IPS-18a (cell line): ENCODE measurements at regions not wholly inside any gene's neighbourhood (a gene's known extent, or its start where the extent isn't known, plus 50 kb on each side); places are given as distances from the start of the nearest gene placed in this dataset.

Experiments used
- H3K27ac ChIP-seq: one replicate; pipeline ENCODE4 v1.5.1; 2013; ENCODE audit warnings: low read length
- H3K27me3 ChIP-seq: one replicate; pipeline ENCODE4 v1.6.1; 2013; ENCODE audit warnings: mild to moderate bottlenecking, low read length; ENCODE audit not compliant: control insufficient read depth, insufficient read depth
- H3K36me3 ChIP-seq: one replicate; pipeline ENCODE4 v1.6.1; 2013; ENCODE audit warnings: low read depth, low read length; ENCODE audit not compliant: control insufficient read depth
- H3K4me1 ChIP-seq: one replicate; pipeline ENCODE4 v1.6.1; 2013; ENCODE audit warnings: low read depth, low read length; ENCODE audit not compliant: control insufficient read depth
- H3K4me3 ChIP-seq: one replicate; pipeline ENCODE4 v1.5.1; 2013; ENCODE audit warnings: low read length
- H3K9ac ChIP-seq: one replicate; pipeline ENCODE4 v1.6.1; 2013; ENCODE audit warnings: mild to moderate bottlenecking, low read length, moderate library complexity
- H3K9me3 ChIP-seq: one replicate; pipeline ENCODE4 v1.6.1; 2013; ENCODE audit warnings: low read depth, low read length; ENCODE audit not compliant: control insufficient read depth

DNA sequence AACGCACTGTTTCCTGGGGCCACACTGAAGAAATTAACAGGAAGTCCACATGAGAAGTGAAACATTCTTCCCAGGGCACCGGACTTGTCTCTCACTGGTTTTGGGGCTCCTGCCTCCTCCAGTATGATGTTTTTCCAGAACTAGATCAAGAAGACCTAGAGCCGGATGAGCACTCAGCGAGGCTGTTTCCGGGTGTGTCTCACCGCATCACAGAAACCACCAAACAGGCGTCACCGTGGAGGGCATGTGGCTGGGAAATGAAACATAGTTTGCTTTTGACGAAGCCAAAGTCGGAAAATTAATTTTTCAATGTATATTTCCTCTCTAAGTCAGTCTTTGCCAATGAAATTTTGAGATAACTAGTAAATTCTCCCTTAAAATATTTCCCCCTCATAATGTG lies 314.0 kb upstream of the SALL3 start:
- Histone ChIP-seq H3K4me3 (no peak overlapping the region), H3K27ac (no peak overlapping the region), H3K36me3 (no peaks in the 10 kb centered on the region), H3K9ac (no peak overlapping the region), H3K9me3 (no peaks in the 10 kb centered on the region), H3K27me3 (no peaks in the 10 kb centered on the region), H3K4me1 (peaks cover 4% of the 10 kb centered on the region)

DNA sequence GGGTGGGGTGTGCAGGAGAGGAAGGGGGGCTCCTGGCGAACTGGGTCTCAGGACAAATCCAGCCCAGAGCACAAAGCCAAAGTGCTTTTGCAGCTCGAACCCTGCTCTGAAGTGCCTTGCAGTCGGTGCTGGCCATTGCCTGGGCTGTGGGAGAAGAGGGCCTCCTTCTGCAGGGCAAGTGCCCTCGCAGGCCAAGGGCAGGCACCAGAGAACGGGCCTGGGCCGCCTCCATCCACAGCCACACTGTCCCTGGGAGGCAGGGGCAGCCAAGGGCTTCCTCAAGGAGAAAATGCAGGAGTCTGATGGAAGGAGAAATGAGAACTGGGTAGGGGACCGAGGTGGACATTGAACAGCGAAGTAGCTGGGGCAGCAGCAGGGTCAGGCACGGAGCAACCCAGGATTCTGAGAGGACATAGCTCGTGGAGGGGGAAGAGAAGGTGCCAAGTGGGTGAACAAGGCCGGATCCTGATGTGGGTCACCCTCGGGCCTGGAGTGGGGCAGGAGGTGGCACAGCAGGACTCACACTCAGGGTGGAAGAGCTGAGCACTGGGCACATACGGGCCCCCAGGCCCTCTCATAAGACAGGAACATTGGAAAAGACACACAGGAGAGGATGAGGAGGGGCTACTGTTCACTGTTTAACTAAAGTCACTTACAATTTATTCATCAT lies 312.8 kb upstream of the SALL3 start:
- H3K9me3 ChIP-seq = no peaks in the 10 kb centered on the region
- no peak overlapping the region for H3K27ac ChIP-seq
- H3K9ac ChIP-seq = no peak overlapping the region
- no peak overlapping the region for H3K4me3 ChIP-seq
- H3K36me3 ChIP-seq = no peaks in the 10 kb centered on the region
- no peaks in the 10 kb centered on the region for H3K27me3 ChIP-seq
- H3K4me1 ChIP-seq = peaks cover 4% of the 10 kb centered on the region

DNA sequence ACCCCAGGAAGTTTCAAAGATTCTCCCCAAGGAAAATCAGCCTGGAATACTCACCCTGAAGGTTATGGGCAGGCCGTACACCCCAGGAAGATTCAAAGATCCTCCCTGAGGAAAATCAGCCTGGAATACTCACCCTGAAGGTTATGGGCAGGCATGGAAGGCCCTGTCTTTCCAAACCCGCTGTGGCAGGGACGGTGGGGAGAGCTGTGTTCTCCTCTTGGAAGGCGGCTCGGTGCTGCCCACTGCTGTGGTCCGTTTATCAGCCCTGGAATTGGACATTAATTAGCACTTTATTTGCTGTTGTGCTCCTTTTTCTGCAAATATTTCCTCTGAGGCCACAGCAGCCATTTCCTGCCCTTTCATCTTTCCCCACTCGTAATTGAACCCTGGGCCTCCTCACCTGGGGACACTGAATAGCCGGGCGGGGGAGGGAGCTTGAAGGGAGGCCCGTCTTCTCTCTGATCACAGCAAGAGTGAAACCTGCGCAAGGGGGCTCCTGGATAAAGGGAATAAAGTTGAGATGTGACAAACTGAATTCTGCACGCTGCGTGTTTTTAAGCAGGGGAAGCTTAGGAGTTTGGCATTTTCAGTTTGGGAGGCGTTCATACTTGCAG lies 308.7 kb upstream of the SALL3 start:
- Histone ChIP-seq H3K9me3 (no peaks in the 10 kb centered on the region), H3K36me3 (no peaks in the 10 kb centered on the region), H3K9ac (no peak overlapping the region), H3K4me1 (peaks cover 4% of the 10 kb centered on the region), H3K27ac (no peak overlapping the region), H3K4me3 (no peak overlapping the region), H3K27me3 (no peaks in the 10 kb centered on the region)

DNA sequence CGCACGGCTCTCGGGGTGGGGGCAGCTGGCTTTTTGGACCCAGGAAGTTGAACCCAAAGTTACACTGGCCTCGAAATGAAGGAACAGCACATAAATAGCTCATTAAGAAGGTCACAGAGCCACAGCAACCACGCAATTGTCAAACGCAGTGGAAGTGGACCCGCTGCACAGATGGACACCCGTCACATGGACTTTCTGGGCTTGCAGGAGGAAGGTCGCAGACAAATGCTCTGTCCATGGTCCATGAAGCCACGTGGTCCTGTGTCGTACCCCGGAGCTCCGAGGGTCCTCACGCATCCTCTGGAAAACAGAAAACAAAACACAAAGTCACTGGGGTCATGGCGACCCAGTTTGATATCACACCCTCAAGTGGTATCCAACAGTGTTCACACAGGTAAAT lies 308.1 kb upstream of the SALL3 start:
- Histone ChIP-seq H3K9me3 (no peaks in the 10 kb centered on the region), H3K27ac (no peak overlapping the region), H3K36me3 (no peaks in the 10 kb centered on the region), H3K4me3 (no peak overlapping the region), H3K4me1 (peaks cover 4% of the 10 kb centered on the region), H3K27me3 (no peaks in the 10 kb centered on the region), H3K9ac (no peak overlapping the region)

DNA sequence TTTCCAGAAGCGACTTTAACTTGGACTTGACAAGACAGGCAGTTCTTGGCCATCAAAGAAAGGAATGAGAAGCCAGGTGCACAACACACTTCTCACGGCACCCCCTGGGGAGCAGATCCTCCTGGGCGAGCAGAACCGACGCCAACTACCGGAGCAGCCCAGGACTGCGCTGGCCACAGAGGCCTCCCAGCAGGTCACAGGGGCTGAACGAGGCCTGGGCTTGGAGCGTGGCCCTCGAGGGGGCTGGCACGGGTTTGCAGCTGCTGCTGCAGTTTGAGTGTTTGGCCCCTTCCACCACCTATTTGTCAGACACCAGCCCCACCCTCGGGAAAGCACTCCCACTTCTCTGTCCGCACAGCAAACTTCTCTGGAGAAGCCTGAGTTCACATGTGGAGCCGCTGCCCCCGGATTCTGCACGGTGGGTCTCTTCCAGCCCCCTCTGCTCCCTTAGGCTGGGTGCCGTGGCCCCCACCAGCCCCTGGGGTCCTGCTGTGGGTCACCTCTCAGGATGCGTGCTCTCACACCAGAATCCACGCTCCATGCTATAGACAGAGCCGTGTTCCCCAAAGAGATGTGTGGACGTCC lies 306.7 kb upstream of the SALL3 start:
- H3K4me1 ChIP-seq = peaks cover 4% of the 10 kb centered on the region
- no peaks in the 10 kb centered on the region for H3K27me3 ChIP-seq
- no peak overlapping the region for H3K9ac ChIP-seq
- H3K27ac ChIP-seq = no peak overlapping the region
- no peak overlapping the region for H3K4me3 ChIP-seq
- no peaks in the 10 kb centered on the region for H3K36me3 ChIP-seq
- H3K9me3 ChIP-seq = no peaks in the 10 kb centered on the region

DNA sequence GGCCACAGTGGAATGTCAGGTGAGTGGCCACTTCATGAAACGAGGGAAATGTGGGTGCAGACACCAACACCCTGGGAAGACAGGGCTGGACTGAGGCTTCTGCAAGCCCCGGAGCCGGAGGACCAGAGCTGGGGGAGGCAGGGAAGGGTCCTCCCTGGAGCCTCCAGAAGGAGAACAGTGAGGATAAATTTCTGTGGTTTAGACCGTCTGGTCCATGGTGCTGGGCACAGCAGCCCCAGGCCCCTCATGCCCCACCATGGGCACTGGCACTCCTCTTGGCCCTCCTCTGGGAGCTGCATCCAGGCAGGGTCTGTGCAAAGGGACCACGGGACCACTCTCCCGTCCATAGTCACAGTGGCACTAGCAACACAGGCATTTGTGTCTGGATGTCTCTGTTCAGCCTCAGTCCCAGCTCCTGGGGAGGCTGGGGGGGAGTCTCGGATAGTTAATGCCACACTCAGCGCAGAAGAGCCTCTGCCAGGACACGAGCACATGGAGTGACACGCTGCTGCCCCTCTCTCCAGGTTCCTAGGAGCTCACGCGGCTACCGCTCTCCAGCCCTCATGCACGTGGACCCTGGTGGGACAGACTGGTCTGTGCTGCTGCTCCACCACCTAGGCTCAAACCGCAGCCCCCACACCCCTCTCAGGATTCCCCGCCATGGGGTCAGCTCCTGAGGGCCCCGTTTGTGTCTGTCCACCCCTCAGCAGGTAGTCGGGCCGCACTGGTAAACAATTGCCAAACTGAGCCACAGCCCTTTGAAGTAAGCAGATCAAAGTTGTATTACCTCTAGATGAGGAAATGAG lies 305.9 kb upstream of the SALL3 start:
- H3K9me3 ChIP-seq = no peaks in the 10 kb centered on the region
- no peaks in the 10 kb centered on the region for H3K36me3 ChIP-seq
- H3K4me1 ChIP-seq = peaks cover 4% of the 10 kb centered on the region
- H3K4me3 ChIP-seq = no peak overlapping the region
- H3K9ac ChIP-seq = no peak overlapping the region
- H3K27ac ChIP-seq = no peak overlapping the region
- H3K27me3 ChIP-seq = no peaks in the 10 kb centered on the region

DNA sequence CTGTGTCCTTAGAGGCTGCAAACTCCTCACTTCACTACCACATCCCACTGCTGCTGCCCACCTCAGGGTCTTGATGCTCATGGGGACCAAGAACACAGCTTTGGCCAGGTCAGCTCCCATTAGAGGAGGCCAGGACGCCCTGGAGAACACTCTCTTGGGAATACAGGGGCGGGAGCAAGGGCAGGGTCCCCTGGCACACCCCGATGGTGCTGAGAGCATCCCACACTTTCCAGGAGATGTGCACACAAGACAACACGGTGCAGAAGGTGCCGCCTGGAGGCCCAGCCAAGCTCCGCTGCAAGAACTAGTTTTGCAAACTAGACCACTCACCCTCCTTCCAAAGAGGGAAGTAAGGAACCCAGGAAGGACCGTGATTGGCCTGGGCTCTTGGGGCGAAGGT lies 304.4 kb upstream of the SALL3 start:
- H3K9me3 ChIP-seq = no peaks in the 10 kb centered on the region
- H3K27ac ChIP-seq = no peak overlapping the region
- no peaks in the 10 kb centered on the region for H3K4me1 ChIP-seq
- no peak overlapping the region for H3K4me3 ChIP-seq
- no peak overlapping the region for H3K9ac ChIP-seq
- H3K36me3 ChIP-seq = no peaks in the 10 kb centered on the region
- H3K27me3 ChIP-seq = no peaks in the 10 kb centered on the region

DNA sequence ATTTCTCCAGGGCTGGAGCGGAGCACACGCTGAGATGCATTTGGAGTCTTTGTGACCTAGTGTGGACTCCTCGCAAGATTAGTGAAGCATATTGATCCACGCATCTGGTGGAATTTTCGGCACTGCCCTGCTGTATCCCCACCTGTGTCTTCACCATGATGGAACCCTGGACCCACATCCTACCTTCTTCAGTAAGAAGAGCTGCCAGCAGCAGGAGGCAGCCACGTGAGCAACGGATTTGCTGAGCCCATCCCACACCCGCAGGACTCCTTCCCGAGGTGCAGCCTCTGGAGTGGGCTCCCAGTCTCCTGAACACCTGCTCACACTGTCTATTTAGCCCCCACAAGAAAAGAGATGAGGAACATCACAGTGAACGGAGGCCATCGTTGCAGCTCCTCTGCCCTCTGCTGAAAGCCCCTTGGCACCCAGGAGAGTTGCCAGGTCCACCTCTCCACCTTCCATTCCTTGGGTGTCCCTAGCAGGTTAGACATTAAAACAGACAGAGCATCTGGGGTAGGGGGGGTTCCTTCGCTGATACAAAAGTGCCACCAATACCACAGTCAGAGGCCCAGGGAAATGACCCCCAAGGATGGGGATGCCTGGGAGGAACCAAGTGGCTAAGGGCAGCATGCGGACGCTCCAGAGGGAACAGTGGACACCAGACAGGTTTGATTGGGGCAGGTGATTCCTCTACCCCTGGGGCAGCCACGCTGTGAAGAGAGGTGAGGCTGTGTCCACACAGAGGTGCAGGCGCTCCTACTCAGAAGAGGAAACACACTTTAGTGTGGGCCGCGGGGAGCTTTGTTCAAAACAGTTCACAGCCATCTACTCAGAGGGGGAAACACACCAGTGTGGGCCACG lies 302.8 kb upstream of the SALL3 start:
- Histone ChIP-seq H3K4me1 (no peaks in the 10 kb centered on the region), H3K9me3 (no peaks in the 10 kb centered on the region), H3K4me3 (no peak overlapping the region), H3K27ac (no peak overlapping the region), H3K9ac (no peak overlapping the region), H3K36me3 (no peaks in the 10 kb centered on the region), H3K27me3 (no peaks in the 10 kb centered on the region)

DNA sequence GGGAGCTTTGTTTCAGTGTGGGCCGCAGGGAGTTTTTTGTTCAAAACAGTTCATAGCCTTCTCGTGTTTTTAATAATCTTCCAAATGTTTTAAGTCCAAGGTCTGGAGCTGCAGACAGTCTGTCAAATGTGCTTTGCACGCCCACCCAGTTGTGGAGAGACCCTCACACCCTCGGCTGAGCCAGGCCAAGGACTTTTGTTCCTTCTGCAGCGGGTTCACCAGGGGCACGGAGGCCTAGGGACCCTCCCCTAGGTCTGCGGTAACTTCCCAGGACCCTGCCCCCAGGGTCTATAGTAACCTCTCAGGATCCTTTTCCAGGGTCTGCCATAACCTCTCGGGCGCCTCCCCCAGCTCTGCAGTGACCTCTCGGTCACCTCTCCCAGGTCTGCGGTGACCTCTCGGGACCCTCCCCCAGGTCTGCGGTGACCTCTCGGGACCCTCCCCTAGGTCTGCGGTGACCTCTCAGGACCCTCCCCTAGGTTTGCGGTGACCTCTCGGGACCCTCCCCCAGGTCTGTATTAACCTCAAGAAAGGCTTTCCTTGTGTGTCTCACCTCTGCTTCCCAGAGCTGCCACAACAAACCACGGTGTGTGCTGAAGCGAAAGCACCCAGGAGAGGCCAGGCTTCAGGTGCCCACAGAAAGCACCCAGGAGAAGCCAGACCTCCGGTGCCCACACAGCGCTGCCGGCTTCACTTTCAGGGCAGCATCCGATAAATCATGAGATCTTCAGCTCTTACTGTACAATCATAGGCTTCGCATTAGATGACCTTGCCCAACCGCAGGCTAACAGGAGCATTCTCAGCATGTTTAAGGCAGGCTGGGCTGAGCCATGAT lies 301.9 kb upstream of the SALL3 start:
- Histone ChIP-seq H3K27ac (no peak overlapping the region), H3K27me3 (no peaks in the 10 kb centered on the region), H3K9me3 (no peaks in the 10 kb centered on the region), H3K36me3 (no peaks in the 10 kb centered on the region), H3K4me1 (no peaks in the 10 kb centered on the region), H3K4me3 (no peak overlapping the region), H3K9ac (no peak overlapping the region)

DNA sequence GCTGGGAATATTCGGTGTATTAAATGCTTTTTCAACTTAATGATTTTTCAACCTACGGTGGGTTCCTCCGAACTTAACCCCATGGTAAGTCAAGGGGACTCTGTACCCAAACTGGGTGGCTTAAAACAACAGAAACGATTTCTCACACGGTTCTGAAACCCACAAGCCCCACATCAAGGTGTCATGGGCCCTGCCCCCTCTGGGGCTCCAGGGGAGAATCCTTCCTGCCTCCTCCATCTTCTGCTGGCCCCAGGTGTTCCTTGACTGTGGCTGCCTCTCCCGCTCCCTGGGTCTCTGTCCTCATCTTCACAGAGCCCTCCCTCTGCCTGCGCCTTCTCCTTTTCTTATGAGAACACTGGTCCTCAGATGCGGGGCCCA lies 301.3 kb upstream of the SALL3 start:
- Histone ChIP-seq H3K27ac (no peak overlapping the region), H3K36me3 (no peaks in the 10 kb centered on the region), H3K9me3 (no peaks in the 10 kb centered on the region), H3K4me1 (no peaks in the 10 kb centered on the region), H3K27me3 (no peaks in the 10 kb centered on the region), H3K9ac (no peak overlapping the region), H3K4me3 (no peak overlapping the region)
